DND-41 (cell line): ENCODE measurements at regions not wholly inside any gene's neighbourhood (a gene's known extent, or its start where the extent isn't known, plus 50 kb on each side); places are given as distances from the start of the nearest gene placed in this dataset.

Source experiments
- EZH2 ChIP-seq: IDR thresholded peaks from 3 replicates; pipeline ENCODE4 v1.6.1; 2012; ENCODE audit warnings: borderline replicate concordance, low read depth, mild to moderate bottlenecking, moderate library complexity, low read length, inconsistent platforms; ENCODE audit not compliant: severe bottlenecking
- TF ChIP-seq, protein P1 (sequence below): IDR thresholded peaks from 2 replicates; pipeline ENCODE4 v1.5.1; 2012; ENCODE audit warnings: borderline replicate concordance, low read length, moderate library complexity, mild to moderate bottlenecking; ENCODE audit not compliant: poor library complexity, severe bottlenecking; ENCODE audit errors: extremely low read depth

GRCh38 chr3:72340476-72341379 is 507.5 kb downstream of the SHQ1 start:
- TF ChIP-seq, protein P1, sequence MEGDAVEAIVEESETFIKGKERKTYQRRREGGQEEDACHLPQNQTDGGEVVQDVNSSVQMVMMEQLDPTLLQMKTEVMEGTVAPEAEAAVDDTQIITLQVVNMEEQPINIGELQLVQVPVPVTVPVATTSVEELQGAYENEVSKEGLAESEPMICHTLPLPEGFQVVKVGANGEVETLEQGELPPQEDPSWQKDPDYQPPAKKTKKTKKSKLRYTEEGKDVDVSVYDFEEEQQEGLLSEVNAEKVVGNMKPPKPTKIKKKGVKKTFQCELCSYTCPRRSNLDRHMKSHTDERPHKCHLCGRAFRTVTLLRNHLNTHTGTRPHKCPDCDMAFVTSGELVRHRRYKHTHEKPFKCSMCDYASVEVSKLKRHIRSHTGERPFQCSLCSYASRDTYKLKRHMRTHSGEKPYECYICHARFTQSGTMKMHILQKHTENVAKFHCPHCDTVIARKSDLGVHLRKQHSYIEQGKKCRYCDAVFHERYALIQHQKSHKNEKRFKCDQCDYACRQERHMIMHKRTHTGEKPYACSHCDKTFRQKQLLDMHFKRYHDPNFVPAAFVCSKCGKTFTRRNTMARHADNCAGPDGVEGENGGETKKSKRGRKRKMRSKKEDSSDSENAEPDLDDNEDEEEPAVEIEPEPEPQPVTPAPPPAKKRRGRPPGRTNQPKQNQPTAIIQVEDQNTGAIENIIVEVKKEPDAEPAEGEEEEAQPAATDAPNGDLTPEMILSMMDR, result no peak
- no peak for TF ChIP-seq EZH2
